Suprapubic skin (tissue), 3 donors: ENCODE measurements at regions not wholly inside any gene's neighbourhood (a gene's known extent, or its start where the extent isn't known, plus 50 kb on each side); places are given as distances from the start of the nearest gene placed in this dataset.

ENCODE experiments used
- CTCF ChIP-seq, 2 donors: fragments of 200-600 bp in 1 of 2; fragments of 450-650 bp in 1 of 2; sonication (generic) in 1 of 2; IDR thresholded peaks; one replicate each; pipeline ENCODE4 v1.5.1; 2016 to 2019; ENCODE audit warnings: antibody characterized with exemption in 2 of 2, mild to moderate bottlenecking in 1 of 2, moderate library complexity in 1 of 2
- POLR2A ChIP-seq, 2 donors: fragments of 450-650 bp; IDR thresholded peaks; one replicate each; pipeline ENCODE4 v1.6.1; 2017; ENCODE audit warnings: antibody characterized with exemption in 2 of 2, mild to moderate bottlenecking in 2 of 2, moderate library complexity in 2 of 2

- no peak for TF ChIP-seq CTCF (IDR thresholded peaks at IDR 0.05)
- TF ChIP-seq POLR2A (IDR thresholded peaks at IDR 0.05) = no peak
These were observed 92.6 kb downstream of the DLL1 start for GRCh38 chr6:170198298-170198697.
